Activated T-cell treated with anti-CD3 and anti-CD28 coated beads, Interleukin-2, amount 50 U/mL, for 4 hours (primary cell): ENCODE measurements at regions not wholly inside any gene's neighbourhood (a gene's known extent, or its start where the extent isn't known, plus 50 kb on each side); places are given as distances from the start of the nearest gene placed in this dataset.

Experiments
- ATAC-seq, 2 donors: fragments of 200-7000 bp; cut with Tn5 transposase; one replicate each; pipeline ENCODE4 v1.10.0; 2021
- DNase-seq: peaks from one replicate; pipeline ENCODE4 v3.0.0-alpha.2; 2020
- H3K27me3 Mint-ChIP-seq: one replicate; pipeline ENCODE4 v1.8.0; 2021; ENCODE audit warnings: low read depth, mixed read lengths
- H3K36me3 Mint-ChIP-seq: one replicate; pipeline ENCODE4 v1.8.0; 2022; ENCODE audit warnings: mixed read lengths; ENCODE audit not compliant: insufficient read depth
- H3K4me1 Mint-ChIP-seq: one replicate; pipeline ENCODE4 v1.8.0; 2021; ENCODE audit warnings: low read depth, mixed read lengths
- H3K4me3 Mint-ChIP-seq: one replicate; pipeline ENCODE4 v1.8.0; 2021; ENCODE audit warnings: mild to moderate bottlenecking, moderate library complexity, mixed read lengths
- H3K9me3 Mint-ChIP-seq: one replicate; pipeline ENCODE4 v1.8.0; 2021; ENCODE audit warnings: mixed read lengths

GRCh38 chr15:68003297-68003696, 50.8 kb upstream of the PIAS1 start:
- H3K9me3 Mint-ChIP-seq: peaks cover 15% of the 10 kb centered on the region
- no peak for DNase-seq
- H3K4me3 Mint-ChIP-seq: no peak overlapping the region
- no peaks in the 10 kb centered on the region for H3K36me3 Mint-ChIP-seq
- peaks cover 5% of the 10 kb centered on the region for H3K27me3 Mint-ChIP-seq
- no peak for ATAC-seq
- H3K4me1 Mint-ChIP-seq: no peaks in the 10 kb centered on the region
